Neural cell (in vitro differentiated cells): ENCODE measurements at regions not wholly inside any gene's neighbourhood (a gene's known extent, or its start where the extent isn't known, plus 50 kb on each side); places are given as distances from the start of the nearest gene placed in this dataset.

Experiments used
- H2AFZ ChIP-seq: fragments of 200-600, 300-800 bp; sonication (generic), shearing (Covaris generic); 2 replicates; pipeline ENCODE4 v1.6.0; 2014; ENCODE audit warnings: low read depth, mild to moderate bottlenecking, antibody characterized with exemption, low read length, moderate library complexity
- H3F3A ChIP-seq: fragments of 200-600 bp; shearing (Covaris generic); 2 replicates; pipeline ENCODE4 v1.6.1; 2016; ENCODE audit warnings: mild to moderate bottlenecking, moderate library complexity, mixed read lengths, antibody characterized with exemption, low read length; ENCODE audit not compliant: insufficient read depth, poor library complexity, severe bottlenecking
- H3K27ac ChIP-seq: fragments of 200-600, 300-800 bp; sonication (generic), shearing (Covaris generic); 2 replicates; pipeline ENCODE4 v1.5.1; 2014; ENCODE audit warnings: mild to moderate bottlenecking, low read length, moderate library complexity
- H3K27me3 ChIP-seq: fragments of 300-800, 200-600 bp; sonication (generic), shearing (Covaris generic); 2 replicates; pipeline ENCODE4 v1.6.0; 2014; ENCODE audit warnings: mild to moderate bottlenecking, low read depth, low read length, moderate library complexity; ENCODE audit not compliant: insufficient read depth
- H3K36me3 ChIP-seq: fragments of 300-800, 200-600 bp; sonication (generic), shearing (Covaris generic); 2 replicates; pipeline ENCODE4 v1.5.1; 2014; ENCODE audit warnings: mild to moderate bottlenecking, antibody characterized with exemption, low read length, moderate library complexity; ENCODE audit not compliant: insufficient read depth
- H3K4me2 ChIP-seq: fragments of 300-800, 200-600 bp; sonication (generic), shearing (Covaris generic); 2 replicates; pipeline ENCODE4 v1.6.0; 2014; ENCODE audit warnings: mild to moderate bottlenecking, low read length
- H3K4me3 ChIP-seq: fragments of 300-800, 200-600 bp; sonication (generic), shearing (Covaris generic); 2 replicates; pipeline ENCODE4 v1.5.1; 2014; ENCODE audit warnings: mild to moderate bottlenecking, low read length, moderate library complexity
- H3K79me2 ChIP-seq: fragments of 200-600 bp; shearing (Covaris generic); replicated peaks from 2 replicates; pipeline ENCODE4 v1.6.0; 2014; ENCODE audit warnings: mild to moderate bottlenecking, low read length, moderate library complexity; ENCODE audit not compliant: insufficient read depth
- H3K9ac ChIP-seq: fragments of 300-800, 200-600 bp; sonication (generic), shearing (Covaris generic); 2 replicates; pipeline ENCODE4 v1.6.1; 2016; ENCODE audit warnings: mild to moderate bottlenecking, low read length, mixed read lengths
- H3K9me2 ChIP-seq: fragments of 200-600 bp; shearing (Covaris generic); 2 replicates; pipeline ENCODE4 v1.6.1; 2016; ENCODE audit warnings: mild to moderate bottlenecking, low read length, mixed read lengths; ENCODE audit not compliant: insufficient read depth
- H3K9me3 ChIP-seq: fragments of 200-600, 300-800 bp; sonication (generic), shearing (Covaris generic); 2 replicates; pipeline ENCODE4 v1.6.1; 2016; ENCODE audit warnings: mild to moderate bottlenecking, mixed run types, low read length, moderate library complexity, mixed read lengths
- H4K20me1 ChIP-seq: fragments of 200-600 bp; shearing (Covaris generic); 2 replicates; pipeline ENCODE4 v1.6.1; 2016; ENCODE audit warnings: mild to moderate bottlenecking, mixed run types; ENCODE audit not compliant: insufficient read depth
- EP300 ChIP-seq: fragments of 450-650 bp; conservative IDR thresholded peaks from 2 replicates; pipeline ENCODE4 v1.6.1; 2014; ENCODE audit warnings: antibody characterized with exemption, mild to moderate bottlenecking, moderate library complexity; ENCODE audit not compliant: poor library complexity, severe bottlenecking
- EZH2 ChIP-seq: fragments of 200-600, 300-800 bp; shearing (Covaris generic), sonication (generic); IDR thresholded peaks from 2 replicates; pipeline ENCODE4 v1.6.1; 2014; ENCODE audit warnings: antibody characterized with exemption, low read length, borderline replicate concordance, mild to moderate bottlenecking; ENCODE audit not compliant: insufficient read depth, poor library complexity, severe bottlenecking
- MXI1 ChIP-seq: fragments of 450-650 bp; conservative IDR thresholded peaks from 2 replicates; pipeline ENCODE4 v1.6.1; 2014; ENCODE audit warnings: antibody characterized with exemption, mild to moderate bottlenecking; ENCODE audit not compliant: poor library complexity, severe bottlenecking
- POLR2AphosphoS5 ChIP-seq: IDR thresholded peaks from 2 replicates; pipeline ENCODE4 v1.6.1; 2012
- RAD21 ChIP-seq: fragments of 450-650 bp; conservative IDR thresholded peaks from 2 replicates; pipeline ENCODE4 v1.6.1; 2014; ENCODE audit warnings: antibody characterized with exemption, mild to moderate bottlenecking, moderate library complexity
- SMC3 ChIP-seq: fragments of 450-650 bp; conservative IDR thresholded peaks from 2 replicates; pipeline ENCODE4 v1.6.1; 2014; ENCODE audit warnings: antibody characterized with exemption, mild to moderate bottlenecking, moderate library complexity; ENCODE audit not compliant: poor library complexity
- TAF1 ChIP-seq: IDR thresholded peaks from 2 replicates; pipeline ENCODE4 v1.6.1; 2012; ENCODE audit warnings: low read depth
- TF ChIP-seq, protein P1 (sequence below): fragments of 450-650 bp; IDR thresholded peaks from 2 replicates; pipeline ENCODE4 v1.5.1; 2014; ENCODE audit warnings: antibody characterized with exemption, mild to moderate bottlenecking, moderate library complexity; ENCODE audit not compliant: poor library complexity, severe bottlenecking
- TF ChIP-seq, protein P2 (sequence below): IDR thresholded peaks from 2 replicates; pipeline ENCODE4 v1.6.1; 2012; ENCODE audit warnings: borderline replicate concordance

DNA sequence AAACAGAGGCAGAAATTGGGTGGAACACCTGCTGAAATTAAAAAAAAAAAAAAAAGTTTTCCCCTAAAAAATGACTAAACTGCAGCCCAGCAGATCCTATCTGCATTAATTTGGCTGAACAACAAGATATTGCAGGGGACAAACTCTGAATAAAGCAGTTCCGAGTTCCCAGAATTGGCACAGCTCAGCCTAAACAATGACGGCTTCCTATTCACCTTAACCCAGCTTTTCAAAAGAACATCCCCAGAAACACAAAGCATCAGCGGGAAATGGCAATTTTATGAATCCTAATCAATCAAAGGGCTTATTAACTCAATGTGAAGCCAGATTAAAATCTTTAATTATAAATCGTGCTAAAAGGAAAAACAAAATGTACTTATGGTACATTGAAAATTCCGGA lies 497.8 kb upstream of the ZFHX3 start:
- H3K9me2 ChIP-seq, result no peaks in the 10 kb centered on the region
- no peaks in the 10 kb centered on the region for H3K9me3 ChIP-seq
- H3K27me3 ChIP-seq, result no peaks in the 10 kb centered on the region
- H3K4me2 ChIP-seq, result peak overlapping the region; percentile 42
- no peaks in the 10 kb centered on the region for H3K36me3 ChIP-seq
- no peaks in the 10 kb centered on the region for H3F3A ChIP-seq
- peaks cover 11% of the 10 kb centered on the region for H3K79me2 ChIP-seq
- peak overlapping the region; percentile 74 for H3K9ac ChIP-seq
- no peaks in the 10 kb centered on the region for H4K20me1 ChIP-seq
- peak overlapping the region; percentile 56 for H3K4me3 ChIP-seq
- TF ChIP-seq EP300, result no peak
- TF ChIP-seq POLR2AphosphoS5, result no peak
- TF ChIP-seq, protein P1, sequence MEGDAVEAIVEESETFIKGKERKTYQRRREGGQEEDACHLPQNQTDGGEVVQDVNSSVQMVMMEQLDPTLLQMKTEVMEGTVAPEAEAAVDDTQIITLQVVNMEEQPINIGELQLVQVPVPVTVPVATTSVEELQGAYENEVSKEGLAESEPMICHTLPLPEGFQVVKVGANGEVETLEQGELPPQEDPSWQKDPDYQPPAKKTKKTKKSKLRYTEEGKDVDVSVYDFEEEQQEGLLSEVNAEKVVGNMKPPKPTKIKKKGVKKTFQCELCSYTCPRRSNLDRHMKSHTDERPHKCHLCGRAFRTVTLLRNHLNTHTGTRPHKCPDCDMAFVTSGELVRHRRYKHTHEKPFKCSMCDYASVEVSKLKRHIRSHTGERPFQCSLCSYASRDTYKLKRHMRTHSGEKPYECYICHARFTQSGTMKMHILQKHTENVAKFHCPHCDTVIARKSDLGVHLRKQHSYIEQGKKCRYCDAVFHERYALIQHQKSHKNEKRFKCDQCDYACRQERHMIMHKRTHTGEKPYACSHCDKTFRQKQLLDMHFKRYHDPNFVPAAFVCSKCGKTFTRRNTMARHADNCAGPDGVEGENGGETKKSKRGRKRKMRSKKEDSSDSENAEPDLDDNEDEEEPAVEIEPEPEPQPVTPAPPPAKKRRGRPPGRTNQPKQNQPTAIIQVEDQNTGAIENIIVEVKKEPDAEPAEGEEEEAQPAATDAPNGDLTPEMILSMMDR, result no peak
- TF ChIP-seq RAD21, result no peak
- TF ChIP-seq MXI1, result no peak
- TF ChIP-seq EZH2, result no peak
- TF ChIP-seq TAF1, result no peak
- TF ChIP-seq SMC3, result no peak
- H3K27ac ChIP-seq, result peak overlapping the region; percentile 93
- H2AFZ ChIP-seq, result peak overlapping the region; percentile 47

DNA sequence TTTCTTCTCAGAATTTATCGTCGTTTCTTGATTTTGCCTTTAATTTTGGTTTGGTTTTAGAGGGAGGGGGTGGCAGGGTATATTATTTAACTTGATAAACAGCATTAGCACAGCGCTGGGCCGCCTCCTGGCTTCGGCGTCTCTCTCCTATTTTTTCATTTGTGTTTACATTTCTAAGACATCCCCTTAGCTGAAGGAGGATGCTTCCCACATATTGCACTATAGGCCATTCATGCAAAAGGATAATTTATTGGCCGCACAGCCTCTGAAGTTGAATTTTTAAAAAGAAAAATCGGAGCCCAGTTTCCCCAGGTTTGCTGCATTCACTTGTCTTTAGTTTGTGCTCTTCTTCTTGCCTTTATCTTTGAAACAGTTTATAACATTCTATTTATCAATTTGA lies 497.4 kb upstream of the ZFHX3 start:
- TF ChIP-seq, protein P1, result peak; percentile 17
- TF ChIP-seq SMC3, result peak; percentile 18
- no peak for TF ChIP-seq RAD21
- TF ChIP-seq, protein P2, sequence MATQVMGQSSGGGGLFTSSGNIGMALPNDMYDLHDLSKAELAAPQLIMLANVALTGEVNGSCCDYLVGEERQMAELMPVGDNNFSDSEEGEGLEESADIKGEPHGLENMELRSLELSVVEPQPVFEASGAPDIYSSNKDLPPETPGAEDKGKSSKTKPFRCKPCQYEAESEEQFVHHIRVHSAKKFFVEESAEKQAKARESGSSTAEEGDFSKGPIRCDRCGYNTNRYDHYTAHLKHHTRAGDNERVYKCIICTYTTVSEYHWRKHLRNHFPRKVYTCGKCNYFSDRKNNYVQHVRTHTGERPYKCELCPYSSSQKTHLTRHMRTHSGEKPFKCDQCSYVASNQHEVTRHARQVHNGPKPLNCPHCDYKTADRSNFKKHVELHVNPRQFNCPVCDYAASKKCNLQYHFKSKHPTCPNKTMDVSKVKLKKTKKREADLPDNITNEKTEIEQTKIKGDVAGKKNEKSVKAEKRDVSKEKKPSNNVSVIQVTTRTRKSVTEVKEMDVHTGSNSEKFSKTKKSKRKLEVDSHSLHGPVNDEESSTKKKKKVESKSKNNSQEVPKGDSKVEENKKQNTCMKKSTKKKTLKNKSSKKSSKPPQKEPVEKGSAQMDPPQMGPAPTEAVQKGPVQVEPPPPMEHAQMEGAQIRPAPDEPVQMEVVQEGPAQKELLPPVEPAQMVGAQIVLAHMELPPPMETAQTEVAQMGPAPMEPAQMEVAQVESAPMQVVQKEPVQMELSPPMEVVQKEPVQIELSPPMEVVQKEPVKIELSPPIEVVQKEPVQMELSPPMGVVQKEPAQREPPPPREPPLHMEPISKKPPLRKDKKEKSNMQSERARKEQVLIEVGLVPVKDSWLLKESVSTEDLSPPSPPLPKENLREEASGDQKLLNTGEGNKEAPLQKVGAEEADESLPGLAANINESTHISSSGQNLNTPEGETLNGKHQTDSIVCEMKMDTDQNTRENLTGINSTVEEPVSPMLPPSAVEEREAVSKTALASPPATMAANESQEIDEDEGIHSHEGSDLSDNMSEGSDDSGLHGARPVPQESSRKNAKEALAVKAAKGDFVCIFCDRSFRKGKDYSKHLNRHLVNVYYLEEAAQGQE, result no peak
- TF ChIP-seq POLR2AphosphoS5, result no peak
- Histone ChIP-seq H3K4me3 (peak overlapping the region; percentile 56), H3K27me3 (no peaks in the 10 kb centered on the region), H3K4me2 (peak overlapping the region; percentile 42), H4K20me1 (no peaks in the 10 kb centered on the region), H3K9ac (peak overlapping the region; percentile 74), H3F3A (no peaks in the 10 kb centered on the region), H3K9me2 (no peaks in the 10 kb centered on the region), H3K79me2 (peaks cover 11% of the 10 kb centered on the region), H3K9me3 (no peaks in the 10 kb centered on the region), H3K36me3 (no peaks in the 10 kb centered on the region), H2AFZ (peak overlapping the region; percentile 17), H3K27ac (peak overlapping the region; percentile 93)
